H9 (cell line): ENCODE measurements at regions not wholly inside any gene's neighbourhood (a gene's known extent, or its start where the extent isn't known, plus 50 kb on each side); places are given as distances from the start of the nearest gene placed in this dataset.

Source experiments
- DNase-seq: peaks from one replicate; pipeline ENCODE4 v3.0.0-alpha.2; 2017
- H2AFZ ChIP-seq: one replicate; pipeline ENCODE4 v1.6.1; 2013; ENCODE audit warnings: mild to moderate bottlenecking, low read length, control low read depth, moderate library complexity
- H2AK5ac ChIP-seq: 2 replicates; pipeline ENCODE4 v1.6.1; 2013; ENCODE audit warnings: low read length, control low read depth, mixed read lengths; ENCODE audit not compliant: insufficient read length
- H2BK120ac ChIP-seq: one replicate; pipeline ENCODE4 v1.6.1; 2013; ENCODE audit warnings: low read depth, mild to moderate bottlenecking, low read length, control low read depth, inconsistent platforms; ENCODE audit not compliant: poor library complexity, severe bottlenecking
- H2BK12ac ChIP-seq: 2 replicates; pipeline ENCODE4 v1.6.1; 2013; ENCODE audit warnings: low read length, control low read depth, mixed read lengths, low read depth; ENCODE audit not compliant: insufficient read length
- H2BK15ac ChIP-seq: 2 replicates; pipeline ENCODE4 v1.6.1; 2013; ENCODE audit warnings: low read depth, low read length, control low read depth
- H2BK20ac ChIP-seq: one replicate; pipeline ENCODE4 v1.6.1; 2013; ENCODE audit warnings: low read depth, mild to moderate bottlenecking, low read length, control low read depth, inconsistent platforms; ENCODE audit not compliant: poor library complexity, severe bottlenecking
- H2BK5ac ChIP-seq: 2 replicates; pipeline ENCODE4 v1.6.1; 2013; ENCODE audit warnings: low read length, control low read depth, mixed read lengths; ENCODE audit not compliant: insufficient read length
- H3K14ac ChIP-seq: 2 replicates; pipeline ENCODE4 v1.6.1; 2013; ENCODE audit warnings: low read length, control low read depth; ENCODE audit not compliant: insufficient read depth
- H3K18ac ChIP-seq: 2 replicates; pipeline ENCODE4 v1.6.1; 2013; ENCODE audit warnings: low read depth, mild to moderate bottlenecking, mixed read lengths, low read length, control low read depth; ENCODE audit not compliant: insufficient read length
- H3K23ac ChIP-seq: 2 replicates; pipeline ENCODE4 v1.6.1; 2013; ENCODE audit warnings: low read length, control low read depth, mixed read lengths, low read depth; ENCODE audit not compliant: insufficient read length
- H3K23me2 ChIP-seq: 2 replicates; pipeline ENCODE4 v1.6.1; 2013; ENCODE audit warnings: low read depth, mild to moderate bottlenecking, mixed read lengths, low read length, control low read depth; ENCODE audit not compliant: insufficient read length, poor library complexity, severe bottlenecking
- H3K27ac ChIP-seq: 2 replicates; pipeline ENCODE4 v1.5.1; 2013; ENCODE audit warnings: low read length, control low read depth, mixed read lengths, low read depth; ENCODE audit not compliant: insufficient read length
- H3K27me3 ChIP-seq: 2 replicates; pipeline ENCODE4 v1.6.1; 2013; ENCODE audit warnings: low read length, control low read depth, inconsistent platforms; ENCODE audit not compliant: insufficient read depth
- H3K4ac ChIP-seq: 2 replicates; pipeline ENCODE4 v1.6.1; 2013; ENCODE audit warnings: low read depth, mild to moderate bottlenecking, control low read depth, inconsistent platforms, low read length, moderate library complexity
- H3K4me1 ChIP-seq: 2 replicates; pipeline ENCODE4 v1.6.1; 2013; ENCODE audit warnings: low read length, control low read depth, inconsistent platforms; ENCODE audit not compliant: insufficient read depth
- H3K4me2 ChIP-seq: 2 replicates; pipeline ENCODE4 v1.6.1; 2013; ENCODE audit warnings: low read length, control low read depth, mixed read lengths; ENCODE audit not compliant: insufficient read length, insufficient read depth
- H3K56ac ChIP-seq: 2 replicates; pipeline ENCODE4 v1.6.1; 2013; ENCODE audit warnings: low read depth, mild to moderate bottlenecking, mixed read lengths, low read length, control low read depth; ENCODE audit not compliant: insufficient read length
- H3K79me1 ChIP-seq: 2 replicates; pipeline ENCODE4 v1.6.1; 2013; ENCODE audit warnings: low read depth, mild to moderate bottlenecking, moderate library complexity, low read length, control low read depth, inconsistent platforms; ENCODE audit not compliant: insufficient read depth, poor library complexity, severe bottlenecking
- H3K79me2 ChIP-seq: 2 replicates; pipeline ENCODE4 v1.6.1; 2013; ENCODE audit warnings: low read length, control low read depth, inconsistent platforms; ENCODE audit not compliant: insufficient read depth
- H3K9ac ChIP-seq: 2 replicates; pipeline ENCODE4 v1.6.1; 2013; ENCODE audit warnings: low read length, control low read depth, mixed read lengths; ENCODE audit not compliant: insufficient read length; ENCODE audit errors: extremely low read depth
- H3K9me3 ChIP-seq: one replicate; pipeline ENCODE4 v1.6.1; 2013; ENCODE audit warnings: low read depth, low read length, inconsistent platforms; ENCODE audit not compliant: control insufficient read depth
- H3T11ph ChIP-seq: one replicate; pipeline ENCODE4 v1.6.1; 2013; ENCODE audit warnings: mild to moderate bottlenecking, low read length, control low read depth, inconsistent platforms
- H4K20me1 ChIP-seq: one replicate; pipeline ENCODE4 v1.6.1; 2013; ENCODE audit not compliant: control insufficient read depth, insufficient read length, insufficient read depth
- H4K5ac ChIP-seq: 2 replicates; pipeline ENCODE4 v1.6.1; 2013; ENCODE audit warnings: low read depth, mild to moderate bottlenecking, mixed read lengths, low read length, control low read depth; ENCODE audit not compliant: insufficient read length
- H4K8ac ChIP-seq: replicated peaks from 2 replicates; pipeline ENCODE4 v1.6.1; 2013; ENCODE audit warnings: low read length, control low read depth, mixed read lengths, low read depth; ENCODE audit not compliant: insufficient read length
- H4K91ac ChIP-seq: 2 replicates; pipeline ENCODE4 v1.6.1; 2013; ENCODE audit warnings: low read depth, mild to moderate bottlenecking, moderate library complexity, mixed read lengths, low read length, control low read depth; ENCODE audit not compliant: insufficient read length
- H3K27ac Mint-ChIP-seq, 3 experiments: 2 replicates in 2 of 3; 3 replicates in 1 of 3; pipeline ENCODE4 v1.8.0; 2020 to 2021; ENCODE audit warnings: mixed read lengths in 3 of 3, mild to moderate bottlenecking in 1 of 3, moderate library complexity in 1 of 3
- H3K27me3 Mint-ChIP-seq: 2 replicates; pipeline ENCODE4 v1.8.0; 2021; ENCODE audit warnings: low read depth, mild to moderate bottlenecking, moderate library complexity, mixed read lengths
- H3K36me3 Mint-ChIP-seq, 3 experiments: 2 replicates in 2 of 3; 3 replicates in 1 of 3; pipeline ENCODE4 v1.8.0; 2020 to 2021; ENCODE audit warnings: low read depth in 3 of 3, mixed read lengths in 3 of 3; ENCODE audit not compliant: insufficient read depth in 1 of 3
- H3K4me1 Mint-ChIP-seq, 2 experiments: 2 replicates each; pipeline ENCODE4 v1.8.0; 2020; ENCODE audit warnings: mixed read lengths in 2 of 2
- H3K4me3 Mint-ChIP-seq, 2 experiments: 2 replicates in 1 of 2; 3 replicates in 1 of 2; pipeline ENCODE4 v1.8.0; 2020 to 2021; ENCODE audit warnings: mild to moderate bottlenecking in 2 of 2, mixed read lengths in 2 of 2, moderate library complexity in 1 of 2
- H3K9me3 Mint-ChIP-seq, 2 experiments: 2 replicates in 1 of 2; 3 replicates in 1 of 2; pipeline ENCODE4 v1.8.0; 2020; ENCODE audit warnings: mild to moderate bottlenecking in 2 of 2, mixed read lengths in 2 of 2, moderate library complexity in 1 of 2
- CTCF ChIP-seq: fragments of 200-600 bp; sonication (generic); conservative IDR thresholded peaks from 3 replicates; pipeline ENCODE4 v1.8.0; 2021; ENCODE audit warnings: antibody characterized with exemption, mild to moderate bottlenecking
- WGBS: extraction: QIAGEN DNeasy Blood & Tissue Kit; methylation state at CpG from one replicate; pipeline ENCODE4 v1.1.7; 2013; ENCODE audit warnings: missing lambda C conversion rate, low lambda C conversion rate, mixed read lengths; ENCODE audit not compliant: insufficient read length; ENCODE audit errors: extremely low coverage; 5-methylcytosine and 5-hydroxymethylcytosine counted together

- H2AK5ac ChIP-seq: no peak overlapping the region
- no peak overlapping the region for H3K27ac ChIP-seq
- H3K27me3 ChIP-seq: no peaks in the 10 kb centered on the region
- no peak overlapping the region for H3K4me2 ChIP-seq
- Mint-ChIP-seq H3K4me1 (no peaks in the 10 kb centered on the region), H3K9me3 (peaks cover 0 to 7% of the 10 kb centered on the region in 2 experiments; a peak in 3 of 5 replicates), H3K27ac (no peak overlapping the region), H3K27me3 (no peaks in the 10 kb centered on the region), H3K4me3 (no peak overlapping the region), H3K36me3 (no peaks in the 10 kb centered on the region)
- H3K14ac ChIP-seq: no peak overlapping the region; the same call in 1 of the 2 replicates
- H2BK12ac ChIP-seq: no peak overlapping the region
- H2BK5ac ChIP-seq: no peak overlapping the region
- WGBS: no CpG with 5 or more reads among the region's 8 CpGs
- no peak overlapping the region for H4K8ac ChIP-seq
- TF ChIP-seq CTCF: no peak
- no peak overlapping the region for H2AFZ ChIP-seq
- no peaks in the 10 kb centered on the region for H4K20me1 ChIP-seq
- H4K91ac ChIP-seq: no peak overlapping the region
- H3K23me2 ChIP-seq: no peaks in the 10 kb centered on the region
- no peaks in the 10 kb centered on the region for H3K79me1 ChIP-seq
- DNase-seq: no peak
- no peaks in the 10 kb centered on the region for H3K9me3 ChIP-seq
- no peak overlapping the region for H3K23ac ChIP-seq
- no peaks in the 10 kb centered on the region for H3K79me2 ChIP-seq
- no peak overlapping the region for H2BK20ac ChIP-seq
- no peak overlapping the region for H3T11ph ChIP-seq
- no peak overlapping the region for H2BK120ac ChIP-seq
- no peak overlapping the region for H2BK15ac ChIP-seq
- no peaks in the 10 kb centered on the region for H3K4me1 ChIP-seq
- no peak overlapping the region for H4K5ac ChIP-seq
- H3K18ac ChIP-seq: no peak overlapping the region
- no peak overlapping the region for H3K9ac ChIP-seq
- no peak overlapping the region for H3K4ac ChIP-seq
- no peak overlapping the region for H3K56ac ChIP-seq
Observed at GRCh38 chr17:69822314-69822875, 252.6 kb upstream of the KCNJ16 start.
